Activated T-helper 1 cell treated with Interleukin-2 at 50 U/mL for 16 hours (primary cell): ENCODE measurements at regions not wholly inside any gene's neighbourhood (a gene's known extent, or its start where the extent isn't known, plus 50 kb on each side); places are given as distances from the start of the nearest gene placed in this dataset.
"Not testable (repeated sequence)": the region's sequence is repeated elsewhere in the genome, so short reads cannot be mapped to it uniquely, and the experiment has no call there.

Experiments used
- DNase-seq: peaks from one replicate; pipeline ENCODE4 v3.0.0-alpha.2; 2020; ENCODE audit warnings: low read depth

GRCh38 chrX:43375136-43375535 lies 281.0 kb upstream of the MAOA start:
- no peak for DNase-seq

GRCh38 chrX:43380704-43381103 lies 275.4 kb upstream of the MAOA start:
- DNase-seq: no peak

- DNase-seq: no peak
Measured at GRCh38 chrX:43386875-43387274, 269.2 kb upstream of the MAOA start.

GRCh38 chrX:43405191-43405590 lies 250.9 kb upstream of the MAOA start:
- DNase-seq: no peak

- DNase-seq: no peak
Measured at GRCh38 chrX:43423876-43424275, 232.2 kb upstream of the MAOA start.

GRCh38 chrX:43436517-43436916 lies 219.6 kb upstream of the MAOA start:
- DNase-seq: no peak

- DNase-seq: no peak
Measured at GRCh38 chrX:43446752-43447151, 209.3 kb upstream of the MAOA start.

GRCh38 chrX:43448688-43449087 lies 207.4 kb upstream of the MAOA start:
- no peak for DNase-seq

- no peak for DNase-seq
Measured at GRCh38 chrX:43450355-43450754, 205.7 kb upstream of the MAOA start.

GRCh38 chrX:43451976-43452686 lies 204.0 kb upstream of the MAOA start:
- not testable (repeated sequence) for DNase-seq

- DNase-seq: no peak
Measured at GRCh38 chrX:43456063-43456462, 200.0 kb upstream of the MAOA start.

GRCh38 chrX:43456906-43457305 lies 199.2 kb upstream of the MAOA start:
- no peak for DNase-seq

GRCh38 chrX:43467608-43468234 lies 188.4 kb upstream of the MAOA start:
- DNase-seq: no peak

GRCh38 chrX:43469391-43470054 lies 186.6 kb upstream of the MAOA start:
- no peak for DNase-seq

- no peak for DNase-seq
Measured at GRCh38 chrX:43474321-43474720, 181.8 kb upstream of the MAOA start.

GRCh38 chrX:43479070-43479469 lies 177.0 kb upstream of the MAOA start:
- DNase-seq: no peak

GRCh38 chrX:43479850-43480249 lies 176.2 kb upstream of the MAOA start:
- DNase-seq: no peak

- no peak for DNase-seq
Measured at GRCh38 chrX:43481576-43481975, 174.5 kb upstream of the MAOA start.

- no peak for DNase-seq
Measured at GRCh38 chrX:43493756-43494155, 162.3 kb upstream of the MAOA start.

GRCh38 chrX:43500246-43500645 lies 155.9 kb upstream of the MAOA start:
- no peak for DNase-seq

- no peak for DNase-seq
Measured at GRCh38 chrX:43500996-43501694, 155.0 kb upstream of the MAOA start.

GRCh38 chrX:43504394-43504793 lies 151.7 kb upstream of the MAOA start:
- no peak for DNase-seq

GRCh38 chrX:43505769-43506168 lies 150.3 kb upstream of the MAOA start:
- DNase-seq: no peak
